ENCODE measurements at regions not wholly inside any gene's neighbourhood (a gene's known extent, or its start where the extent isn't known, plus 50 kb on each side); places are given as distances from the start of the nearest gene placed in this dataset.
"Not testable (repeated sequence)": the region's sequence is repeated elsewhere in the genome, so short reads cannot be mapped to it uniquely, and the experiment has no call there.

GRCh38 chr14:105917933-105918436, 391.6 kb downstream of the TMEM121 start:
- no peaks in the 10 kb centered on the region for H3K4me1 ChIP-seq (ENCODE audit: low read depth, poor library complexity, severe bottlenecking)
- no peak overlapping the region; the same call in 1 of the 2 replicates for H3K4me2 ChIP-seq
- H2AFZ ChIP-seq (ENCODE audit: low read depth): no peak overlapping the region
- TF ChIP-seq CTCF (conservative IDR thresholded peaks at IDR 0.05; ENCODE audit: low read depth, low read length): no peak
- no peaks in the 10 kb centered on the region for H3K27me3 ChIP-seq (ENCODE audit: insufficient read depth, low read depth)
- no peaks in the 10 kb centered on the region for H3K36me3 ChIP-seq (ENCODE audit: insufficient read depth)
- H3K4me3 ChIP-seq (IDR thresholded peaks at IDR 0.05; ENCODE audit: insufficient read depth, low read depth, low read length): no peak overlapping the region
- no peak overlapping the region for H3K27ac ChIP-seq
- no peaks in the 10 kb centered on the region for H4K20me1 ChIP-seq (ENCODE audit: insufficient read depth)
- H3K79me2 ChIP-seq (ENCODE audit: insufficient read depth, low read depth): peaks cover 15% of the 10 kb centered on the region; the same call in 1 of the 2 replicates
- H3K9ac ChIP-seq: no peak overlapping the region

DNA sequence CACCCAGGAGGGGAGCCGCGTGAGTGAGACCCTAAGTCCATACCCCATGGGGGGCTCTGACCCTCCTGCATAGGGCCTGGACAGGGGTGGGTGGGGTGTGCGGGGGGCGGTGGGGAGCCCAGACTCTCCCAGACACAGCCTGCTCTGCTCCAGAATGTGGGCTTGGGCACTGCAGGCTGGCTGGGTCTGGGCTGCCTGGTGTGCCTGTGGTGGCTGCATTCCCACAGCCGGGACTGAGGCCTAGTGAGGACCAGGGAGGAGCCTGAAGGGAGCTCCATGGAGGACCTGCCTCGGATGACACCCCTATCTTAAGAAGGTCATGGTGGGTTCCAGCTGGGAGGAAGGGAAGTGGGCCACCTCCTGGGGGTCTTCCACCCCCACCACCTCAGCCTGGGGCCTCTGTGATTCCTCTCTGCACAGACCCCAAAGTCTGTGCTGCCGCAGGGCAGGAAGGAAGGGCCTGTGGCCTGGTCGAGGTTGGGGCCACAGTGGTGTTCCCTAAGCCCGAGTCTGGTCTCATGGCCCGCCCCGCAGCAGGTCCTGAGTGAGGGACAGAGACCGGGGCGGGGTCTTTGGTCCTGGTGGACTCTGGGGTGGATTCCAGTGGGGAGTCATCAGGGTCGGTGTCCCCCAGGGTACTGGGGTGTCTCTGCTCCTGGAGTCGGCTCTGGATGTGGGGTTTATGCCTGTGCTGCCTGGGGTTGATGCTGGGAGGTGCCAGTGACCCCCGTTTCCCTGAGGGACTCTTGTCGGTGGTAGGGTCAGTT, 392.3 kb downstream of the TMEM121 start:
- Histone ChIP-seq H3K9ac (no peak overlapping the region), H3K27me3 (ENCODE audit: insufficient read depth, low read depth) (no peaks in the 10 kb centered on the region), H3K4me1 (ENCODE audit: low read depth, poor library complexity, severe bottlenecking) (no peaks in the 10 kb centered on the region), H3K27ac (no peak overlapping the region), H3K4me3 (IDR thresholded peaks at IDR 0.05; ENCODE audit: insufficient read depth, low read depth, low read length) (no peak overlapping the region), H2AFZ (ENCODE audit: low read depth) (no peak overlapping the region), H4K20me1 (ENCODE audit: insufficient read depth) (no peaks in the 10 kb centered on the region), H3K36me3 (ENCODE audit: insufficient read depth) (no peaks in the 10 kb centered on the region), H3K4me2 (no peak overlapping the region), H3K79me2 (ENCODE audit: insufficient read depth, low read depth) (peaks cover 15% of the 10 kb centered on the region; the same call in 1 of the 2 replicates)
- no peak for TF ChIP-seq CTCF (conservative IDR thresholded peaks at IDR 0.05; ENCODE audit: low read depth, low read length)

GRCh38 chr14:105919458-105920150, 393.2 kb downstream of the TMEM121 start:
- no peak overlapping the region for H3K4me3 ChIP-seq (IDR thresholded peaks at IDR 0.05; ENCODE audit: insufficient read depth, low read depth, low read length)

DNA sequence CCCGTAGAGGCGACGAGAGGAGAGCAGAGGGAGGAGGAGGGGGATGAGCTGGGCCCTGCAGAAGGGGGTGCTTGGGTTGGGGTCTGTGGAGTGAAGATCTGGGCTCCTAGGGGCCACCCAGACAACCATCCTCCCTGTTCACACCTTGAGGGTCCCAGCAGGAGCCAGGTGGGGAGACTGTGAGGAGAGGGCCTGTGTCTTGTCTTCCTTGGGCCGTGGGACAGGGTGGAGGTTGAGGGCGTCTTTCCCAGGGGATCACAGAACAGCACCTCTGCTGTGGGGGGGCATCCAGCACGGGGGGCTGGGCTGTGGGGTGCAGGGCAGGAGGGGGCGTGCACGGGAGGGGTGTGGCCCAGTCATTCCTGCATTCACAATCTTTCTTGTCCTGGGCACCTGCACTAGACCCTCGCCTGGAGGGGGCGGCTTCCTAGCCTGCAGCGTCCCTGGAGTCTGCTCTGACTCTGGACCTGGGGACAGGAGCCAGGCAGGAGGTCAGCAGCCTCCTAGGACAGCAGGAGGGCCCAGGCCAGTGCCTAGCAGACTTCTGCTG, 393.8 kb downstream of the TMEM121 start:
- H3K79me2 ChIP-seq (ENCODE audit: insufficient read depth, low read depth): peaks cover 15% of the 10 kb centered on the region; the same call in 1 of the 2 replicates
- not testable (repeated sequence) for H3K27me3 ChIP-seq (ENCODE audit: insufficient read depth, low read depth); H2AFZ ChIP-seq (ENCODE audit: low read depth); H3K9ac ChIP-seq; H3K4me3 ChIP-seq (IDR thresholded peaks at IDR 0.05; ENCODE audit: insufficient read depth, low read depth, low read length); H3K4me1 ChIP-seq (ENCODE audit: low read depth, poor library complexity, severe bottlenecking); H4K20me1 ChIP-seq (ENCODE audit: insufficient read depth); H3K27ac ChIP-seq; H3K4me2 ChIP-seq; H3K36me3 ChIP-seq (ENCODE audit: insufficient read depth)

More at GRCh38 chr14:105919458-105920150, 393.2 kb downstream of the TMEM121 start:
- Histone ChIP-seq H3K79me2 (ENCODE audit: insufficient read depth, low read depth) (peaks cover 15% of the 10 kb centered on the region; the same call in 1 of the 2 replicates), H3K36me3 (ENCODE audit: insufficient read depth) (no peaks in the 10 kb centered on the region), H3K27me3 (ENCODE audit: insufficient read depth, low read depth) (no peaks in the 10 kb centered on the region), H2AFZ (ENCODE audit: low read depth) (no peak overlapping the region), H4K20me1 (ENCODE audit: insufficient read depth) (no peaks in the 10 kb centered on the region), H3K4me2 (no peak overlapping the region), H3K27ac (no peak overlapping the region), H3K9ac (no peak overlapping the region), H3K4me1 (ENCODE audit: low read depth, poor library complexity, severe bottlenecking) (no peaks in the 10 kb centered on the region)
- TF ChIP-seq CTCF (conservative IDR thresholded peaks at IDR 0.05; ENCODE audit: low read depth, low read length): no peak

- not testable (repeated sequence) for H3K4me2 ChIP-seq; H3K9ac ChIP-seq; H3K36me3 ChIP-seq (ENCODE audit: insufficient read depth); H3K4me3 ChIP-seq (IDR thresholded peaks at IDR 0.05; ENCODE audit: insufficient read depth, low read depth, low read length); H3K4me1 ChIP-seq (ENCODE audit: low read depth, poor library complexity, severe bottlenecking); H2AFZ ChIP-seq (ENCODE audit: low read depth); H4K20me1 ChIP-seq (ENCODE audit: insufficient read depth); H3K27me3 ChIP-seq (ENCODE audit: insufficient read depth, low read depth); H3K27ac ChIP-seq
- H3K79me2 ChIP-seq (ENCODE audit: insufficient read depth, low read depth): peaks cover 15% of the 10 kb centered on the region; the same call in 1 of the 2 replicates
Observed at GRCh38 chr14:105920803-105921755, 394.7 kb downstream of the TMEM121 start.

- not testable (repeated sequence) for H2AFZ ChIP-seq (ENCODE audit: low read depth); H3K27me3 ChIP-seq (ENCODE audit: insufficient read depth, low read depth); H3K9ac ChIP-seq; H3K4me3 ChIP-seq (IDR thresholded peaks at IDR 0.05; ENCODE audit: insufficient read depth, low read depth, low read length); H3K4me1 ChIP-seq (ENCODE audit: low read depth, poor library complexity, severe bottlenecking); H3K27ac ChIP-seq; H3K4me2 ChIP-seq; H4K20me1 ChIP-seq (ENCODE audit: insufficient read depth); H3K36me3 ChIP-seq (ENCODE audit: insufficient read depth)
- peaks cover 13% of the 10 kb centered on the region; the same call in 1 of the 2 replicates for H3K79me2 ChIP-seq (ENCODE audit: insufficient read depth, low read depth)
Observed at GRCh38 chr14:105921781-105922180, 395.4 kb downstream of the TMEM121 start.
